SH-SY5Y (cell line): ENCODE measurements at regions not wholly inside any gene's neighbourhood (a gene's known extent, or its start where the extent isn't known, plus 50 kb on each side); places are given as distances from the start of the nearest gene placed in this dataset.

Source experiments
- GATA2 ChIP-seq: IDR thresholded peaks from 2 replicates; pipeline ENCODE4 v1.6.1; 2011; ENCODE audit warnings: mild to moderate bottlenecking, low read depth, low read length
- GATA3 ChIP-seq: IDR thresholded peaks from 2 replicates; pipeline ENCODE4 v1.6.1; 2011; ENCODE audit warnings: low read depth, mild to moderate bottlenecking, low read length, moderate library complexity

- TF ChIP-seq GATA2: no peak
- no peak for TF ChIP-seq GATA3
Observed at GRCh38 chr4:19807505-19807904, 444.2 kb upstream of the SLIT2 start.
